GM12865 (cell line): ENCODE measurements at regions not wholly inside any gene's neighbourhood (a gene's known extent, or its start where the extent isn't known, plus 50 kb on each side); places are given as distances from the start of the nearest gene placed in this dataset.

Experiments used
- DNase-seq: peaks from one replicate; pipeline ENCODE4 v3.0.0; 2010; ENCODE audit warnings: low read depth
- H3K4me3 ChIP-seq: 2 replicates; pipeline ENCODE4 v1.5.1; 2011; ENCODE audit warnings: mild to moderate bottlenecking, low read depth, low read length, control low read depth
- CTCF ChIP-seq: IDR thresholded peaks from 2 replicates; pipeline ENCODE4 v1.5.1; 2011; ENCODE audit warnings: low read length, control low read depth, low read depth, inconsistent platforms; ENCODE audit not compliant: insufficient read depth; ENCODE audit errors: missing control alignments

GRCh38 chr3:153330901-153331300, 168.9 kb downstream of the RAP2B start:
- no peak for DNase-seq
- TF ChIP-seq CTCF, result no peak
- H3K4me3 ChIP-seq, result no peak overlapping the region

GRCh38 chr3:153331676-153332075, 169.7 kb downstream of the RAP2B start:
- DNase-seq, result no peak
- no peak for TF ChIP-seq CTCF
- no peak overlapping the region for H3K4me3 ChIP-seq

- no peak overlapping the region for H3K4me3 ChIP-seq
- TF ChIP-seq CTCF, result no peak
- DNase-seq, result no peak
Observed at GRCh38 chr3:153334558-153334957, 172.5 kb downstream of the RAP2B start.

GRCh38 chr3:153337369-153337768, 175.3 kb downstream of the RAP2B start:
- H3K4me3 ChIP-seq, result no peak overlapping the region
- TF ChIP-seq CTCF, result no peak
- DNase-seq, result no peak

- H3K4me3 ChIP-seq, result no peak overlapping the region
- TF ChIP-seq CTCF, result no peak
- DNase-seq, result no peak
Observed at GRCh38 chr3:153338487-153338886, 176.5 kb downstream of the RAP2B start.

GRCh38 chr3:153339065-153339464, 177.0 kb downstream of the RAP2B start:
- no peak for DNase-seq
- H3K4me3 ChIP-seq, result no peak overlapping the region
- no peak for TF ChIP-seq CTCF

GRCh38 chr3:153343988-153344782, 182.2 kb downstream of the RAP2B start:
- no peak for DNase-seq
- no peak overlapping the region for H3K4me3 ChIP-seq
- TF ChIP-seq CTCF, result no peak
